SK-MEL-5 (cell line): ENCODE measurements at regions not wholly inside any gene's neighbourhood (a gene's known extent, or its start where the extent isn't known, plus 50 kb on each side); places are given as distances from the start of the nearest gene placed in this dataset.
"Not testable (repeated sequence)": the region's sequence is repeated elsewhere in the genome, so short reads cannot be mapped to it uniquely, and the experiment has no call there.

ENCODE experiments used
- DNase-seq: peaks from one replicate; pipeline ENCODE4 v3.0.0-alpha.2; 2016; ENCODE audit warnings: low read depth, low spot score
- in situ Hi-C: cut with HindIII; loops from 2 replicates; pipeline ENCODE4 v1.10.0; 2016; ENCODE audit warnings: low sequenced_read_pairs, high pct_unique_total_duplicates, low pct_unique_long_range_greater_than_20kb

DNA sequence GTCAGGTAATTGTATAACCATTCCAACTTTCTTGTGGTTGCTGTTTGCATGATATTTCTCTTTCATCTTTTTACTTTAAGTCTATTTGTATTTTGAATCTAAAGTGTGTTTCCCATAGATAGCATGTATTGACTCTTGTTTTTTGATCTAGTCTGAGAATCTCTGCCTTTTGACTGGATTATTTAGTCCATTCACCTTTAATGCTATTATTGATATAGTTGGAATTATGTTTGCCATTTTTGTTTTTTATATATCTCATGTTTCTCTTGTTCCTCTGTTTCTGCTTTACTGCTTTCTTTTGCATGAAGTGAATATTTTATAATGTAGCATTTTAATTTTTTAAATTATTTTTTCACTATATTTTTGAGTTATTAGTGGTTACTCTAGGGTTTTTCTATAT lies 103.9 kb upstream of the PMCH start:
- in situ Hi-C loops = no loop called here
- no peak for DNase-seq

DNA sequence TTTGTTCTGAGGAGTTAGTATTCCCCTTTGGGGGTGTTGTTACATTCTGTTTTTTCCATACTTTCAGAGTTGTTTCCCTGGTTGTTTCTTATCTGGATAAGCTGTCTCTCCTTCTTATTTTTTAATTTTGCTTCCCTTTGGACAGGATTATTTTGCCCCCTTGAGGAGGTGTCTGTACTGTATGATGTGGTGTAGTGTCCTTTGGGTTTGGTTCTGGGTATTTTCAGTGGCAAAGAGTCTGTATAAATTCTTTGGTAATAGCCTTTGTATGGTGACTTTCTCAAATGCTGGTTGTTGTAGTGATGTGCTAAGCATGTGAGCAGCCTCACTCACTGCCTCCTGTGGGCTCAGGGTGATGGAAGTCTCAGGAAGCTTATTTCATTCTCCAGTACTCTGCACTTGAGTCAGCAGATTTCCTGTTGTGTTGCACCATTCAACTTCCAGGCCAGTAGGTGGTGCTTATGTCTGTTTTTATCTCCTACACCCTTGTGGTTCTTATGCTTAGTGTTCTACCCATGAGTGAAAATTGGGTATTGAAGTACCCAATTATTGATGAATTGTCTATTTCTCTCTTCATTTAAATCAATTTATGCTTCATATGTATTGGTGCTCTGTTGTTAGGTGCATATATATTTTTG lies 103.3 kb upstream of the PMCH start:
- in situ Hi-C loops = no loop called here
- peak; percentile 81 for DNase-seq

DNA sequence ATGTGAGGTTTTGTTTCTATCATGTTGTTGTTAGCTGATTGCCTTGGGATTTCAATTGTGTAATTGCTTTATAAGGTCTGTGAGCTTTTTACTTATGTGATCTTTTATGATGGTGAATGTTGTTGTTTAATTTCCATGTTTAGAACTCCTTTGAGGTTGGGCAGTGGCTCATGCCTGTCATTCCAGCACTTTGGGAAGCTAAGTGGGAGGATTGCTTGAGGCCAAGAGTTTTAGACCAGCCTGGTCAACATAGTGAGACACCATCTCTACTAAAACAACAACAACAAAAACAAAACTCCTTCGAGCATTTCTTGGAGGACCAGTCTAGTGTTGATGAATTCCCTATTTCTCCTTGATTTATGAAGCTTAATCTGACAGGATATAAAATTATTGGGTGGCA lies 102.1 kb upstream of the PMCH start:
- in situ Hi-C loops = no loop called here
- DNase-seq = no peak

DNA sequence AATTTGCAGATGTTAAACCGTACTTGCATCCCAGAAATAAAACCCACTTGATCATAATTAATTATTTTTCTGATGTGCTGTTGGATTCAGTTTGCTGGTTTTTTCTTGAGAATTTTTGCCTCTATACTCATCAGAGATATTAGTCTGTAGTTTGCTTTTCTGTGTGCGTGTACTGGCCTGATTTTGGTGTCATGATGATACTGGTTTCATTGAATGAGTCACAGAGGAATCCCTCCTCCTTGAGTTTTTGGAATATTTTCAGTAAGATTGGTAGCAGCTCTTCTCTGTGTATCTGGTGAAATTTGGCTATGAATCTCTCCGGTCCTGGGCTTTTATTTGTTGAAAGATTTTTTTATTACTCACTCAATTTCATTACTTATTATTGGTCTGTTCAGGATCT lies 100.4 kb upstream of the PMCH start:
- DNase-seq = no peak
- in situ Hi-C loops = no loop called here

DNA sequence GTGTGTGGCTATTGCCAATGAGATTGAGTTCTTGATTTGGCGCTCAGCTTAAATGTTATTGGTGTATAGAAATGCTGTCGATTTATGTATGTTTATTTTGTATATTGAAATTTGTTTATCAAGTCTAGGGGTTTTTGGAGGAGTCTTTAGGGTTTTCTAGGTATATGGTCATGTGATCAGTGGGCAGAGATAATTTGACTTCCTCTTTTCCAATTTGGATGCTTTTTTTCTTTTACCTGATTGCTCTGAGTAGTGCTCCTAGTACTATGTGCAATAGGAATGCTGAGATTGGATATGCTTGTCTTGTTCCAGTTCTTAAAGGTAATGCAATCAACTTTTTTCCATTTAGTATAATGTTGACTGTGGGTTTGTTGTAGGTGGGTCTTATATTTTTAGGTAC lies 99.8 kb upstream of the PMCH start:
- in situ Hi-C loops = no loop called here
- no peak for DNase-seq

DNA sequence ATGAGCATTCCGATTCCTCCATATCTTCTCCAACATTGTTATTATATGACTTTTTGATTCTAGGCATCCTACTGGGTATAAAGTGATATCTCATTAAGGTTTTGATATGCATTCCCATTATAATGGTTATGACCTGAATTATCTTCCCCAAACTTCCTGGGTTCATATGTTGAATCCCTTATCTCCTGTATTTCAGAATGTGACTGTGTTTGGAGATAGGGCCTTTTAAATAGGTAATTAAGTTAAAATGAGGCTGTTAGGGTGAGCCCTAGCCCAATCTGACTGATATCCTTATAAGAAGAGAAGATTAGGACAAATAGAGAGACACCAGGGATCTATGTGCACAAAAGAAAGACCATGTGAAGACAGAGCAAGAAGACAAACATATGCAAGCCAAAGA lies 96.9 kb upstream of the PMCH start:
- no peak for DNase-seq
- in situ Hi-C loops = no loop called here

DNA sequence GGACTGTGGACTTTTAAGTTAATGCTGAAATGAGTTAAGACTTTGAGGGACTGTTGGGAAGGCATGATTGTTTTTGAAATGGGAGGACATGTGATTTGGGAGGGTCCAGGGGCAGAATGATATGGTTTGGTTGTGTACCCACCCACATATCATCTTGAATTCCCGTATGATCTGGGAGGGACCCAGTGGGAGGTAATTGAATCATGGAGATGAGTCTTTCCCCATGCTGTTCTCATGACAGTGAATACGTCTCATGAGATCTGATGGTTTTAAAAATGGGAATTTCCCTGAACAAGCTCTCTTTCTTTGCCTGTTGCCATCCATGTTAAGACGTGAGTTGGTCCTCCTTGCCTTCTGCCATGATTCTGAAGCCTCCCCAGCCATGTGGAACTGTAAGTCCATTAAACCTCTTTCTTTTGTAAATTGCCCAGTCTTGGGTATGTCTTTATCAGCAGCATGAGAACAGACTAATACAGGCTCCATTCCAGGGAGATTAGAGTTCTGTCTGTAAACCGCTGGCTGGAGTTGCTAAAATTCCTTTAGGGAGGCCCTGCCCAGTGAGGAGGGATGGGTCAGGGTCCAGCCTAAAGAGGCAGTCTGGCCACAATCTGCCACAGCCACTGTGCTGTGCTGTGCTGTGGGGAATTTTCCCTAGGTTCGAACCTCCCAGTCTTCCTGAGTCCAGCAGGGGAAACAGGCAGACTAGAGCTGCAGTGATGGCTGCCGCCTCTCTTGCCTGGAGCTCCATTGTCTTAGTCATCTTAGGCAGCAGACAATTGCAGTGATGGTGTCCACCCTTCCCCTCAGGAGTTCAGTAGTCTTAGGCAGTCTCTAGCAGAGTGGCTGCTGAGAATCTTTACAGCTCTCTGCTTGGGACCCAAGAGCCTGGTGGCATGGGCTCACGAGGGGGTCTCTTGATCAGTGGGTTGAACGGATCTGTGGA lies 94.1 kb upstream of the PMCH start:
- in situ Hi-C loops, DNase-seq: not testable (repeated sequence)

DNA sequence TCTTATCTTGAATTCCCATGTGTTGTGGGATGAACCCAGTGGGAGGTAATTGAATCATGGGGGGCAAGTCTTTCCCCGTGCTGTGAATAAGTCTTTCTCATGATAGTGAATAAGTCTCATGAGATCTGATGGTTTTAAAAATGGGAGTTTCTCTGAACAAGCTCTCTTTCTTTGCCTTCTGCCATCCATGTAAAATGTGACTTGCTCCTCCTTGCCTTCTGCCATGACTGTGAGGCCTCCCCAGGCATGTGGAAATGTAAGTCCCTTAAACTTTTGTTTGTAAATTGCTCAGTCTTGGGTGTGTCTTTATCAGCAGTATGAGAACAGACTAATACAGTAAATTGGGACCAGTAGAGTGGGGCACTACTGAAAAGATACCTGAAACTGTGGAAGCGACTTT lies 92.1 kb upstream of the PMCH start:
- in situ Hi-C loops, DNase-seq: not testable (repeated sequence)

DNA sequence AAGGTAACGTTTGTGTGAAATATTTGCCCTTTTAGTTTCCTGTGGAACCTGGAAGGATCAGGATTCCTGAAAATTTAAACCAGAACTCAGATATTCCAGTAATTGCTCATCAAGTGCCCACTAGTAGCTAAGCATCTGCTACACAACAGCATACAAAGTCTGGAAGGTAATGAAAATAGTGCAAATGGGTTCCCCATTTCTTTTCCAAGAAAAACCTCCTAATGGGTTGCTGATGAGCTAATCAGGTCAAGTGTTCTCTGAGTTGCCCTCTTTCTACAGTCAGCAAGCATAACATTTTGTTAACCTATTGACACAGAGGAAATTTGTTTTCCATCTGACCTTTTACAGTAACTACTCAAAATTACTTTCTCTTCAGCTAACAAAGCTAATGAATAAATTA lies 83.6 kb upstream of the PMCH start:
- no peak for DNase-seq
- in situ Hi-C loops = no loop called here

DNA sequence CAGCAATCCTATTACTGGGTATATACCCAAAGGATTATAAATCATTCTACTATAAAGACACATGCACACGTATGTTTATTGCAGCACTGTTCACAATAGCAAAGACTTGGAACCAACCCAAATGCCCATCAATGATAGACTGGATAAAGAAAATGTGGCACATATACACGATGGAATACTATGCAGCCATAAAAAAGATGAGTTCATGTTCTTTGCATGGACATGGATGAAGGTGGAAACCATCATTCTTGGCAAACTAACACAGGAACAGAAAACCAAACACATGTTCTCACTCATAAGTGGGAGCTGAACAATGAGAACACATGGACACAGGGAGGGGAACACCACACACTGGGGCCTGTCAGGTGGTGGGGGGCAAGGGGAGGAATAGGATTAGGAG lies 58.1 kb upstream of the PMCH start:
- DNase-seq, in situ Hi-C loops: not testable (repeated sequence)

DNA sequence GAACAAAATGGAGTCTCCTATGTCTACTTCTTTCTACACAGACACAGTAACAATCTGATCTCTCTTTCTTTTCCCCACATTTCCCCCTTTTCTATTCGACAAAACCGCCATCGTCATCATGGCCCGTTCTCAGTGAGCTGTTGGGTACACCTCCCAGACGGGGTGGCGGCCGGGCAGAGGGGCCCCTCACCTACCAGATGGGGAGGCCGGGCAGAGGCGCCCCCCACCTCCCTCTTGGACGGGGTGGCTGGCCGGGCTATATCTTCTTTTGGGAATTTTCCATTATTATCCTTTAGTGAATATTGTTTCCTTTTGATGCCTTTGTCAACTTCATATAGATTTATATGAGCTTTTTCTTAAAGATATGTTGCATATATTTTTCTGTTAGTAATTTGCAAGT lies 53.4 kb upstream of the PMCH start:
- DNase-seq, in situ Hi-C loops: not testable (repeated sequence)

DNA sequence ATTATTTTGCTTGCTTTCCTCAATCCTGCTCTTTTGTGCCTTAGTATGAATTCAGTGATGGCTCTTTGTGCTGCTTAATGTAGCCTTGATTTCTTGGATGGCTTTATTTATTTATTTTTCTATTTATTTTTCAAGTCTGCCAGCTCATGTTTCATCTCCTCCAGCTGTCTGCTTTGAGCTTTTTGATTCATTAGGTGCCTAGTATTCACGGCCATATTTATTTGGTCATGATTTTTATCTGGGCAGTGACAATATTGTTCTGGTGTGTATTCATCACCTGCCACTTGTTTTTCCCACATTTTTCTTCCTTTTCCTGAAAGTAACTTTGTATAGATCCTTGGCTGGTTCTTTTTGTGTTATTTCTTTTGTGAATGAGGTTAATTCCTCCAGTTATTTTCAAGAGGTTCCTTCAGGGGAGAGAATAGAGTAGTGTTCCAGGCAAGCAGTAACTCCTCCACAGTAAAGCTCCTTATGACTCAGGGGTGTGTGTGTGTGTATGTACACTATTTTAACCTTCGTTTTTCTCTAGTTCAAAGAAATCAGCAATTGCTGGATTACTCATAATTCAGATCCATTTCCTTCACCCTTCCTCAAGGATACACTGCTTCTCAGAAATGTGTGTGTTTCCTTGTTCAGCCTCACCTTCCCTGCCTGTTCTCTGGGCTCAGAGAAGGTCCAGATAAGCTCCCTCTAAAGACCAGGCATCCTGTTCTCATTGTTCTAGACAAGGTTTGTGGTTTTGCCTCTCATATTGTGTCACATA lies 51.6 kb upstream of the PMCH start:
- no peak for DNase-seq
- in situ Hi-C loops = no loop called here
